Activated gamma-delta T cell (primary cell): ENCODE measurements at regions not wholly inside any gene's neighbourhood (a gene's known extent, or its start where the extent isn't known, plus 50 kb on each side); places are given as distances from the start of the nearest gene placed in this dataset.
"Not testable (repeated sequence)": the region's sequence is repeated elsewhere in the genome, so short reads cannot be mapped to it uniquely, and the experiment has no call there.

ENCODE experiments used
- DNase-seq: peaks from one replicate; lab custom pipeline; 2025; lab: John Stamatoyannopoulos, UW

GRCh38 chr5:123949807-123950340 lies 437.9 kb downstream of the CSNK1G3 start:
- DNase-seq = no peak

- no peak for DNase-seq
Observed at GRCh38 chr5:123949043-123949804, 437.2 kb downstream of the CSNK1G3 start.

GRCh38 chr5:123947797-123948196 lies 435.8 kb downstream of the CSNK1G3 start:
- no peak for DNase-seq

GRCh38 chr5:123945548-123945947 lies 433.6 kb downstream of the CSNK1G3 start:
- DNase-seq = no peak

- DNase-seq = no peak
Observed at GRCh38 chr5:123943151-123943550, 431.2 kb downstream of the CSNK1G3 start.

DNA sequence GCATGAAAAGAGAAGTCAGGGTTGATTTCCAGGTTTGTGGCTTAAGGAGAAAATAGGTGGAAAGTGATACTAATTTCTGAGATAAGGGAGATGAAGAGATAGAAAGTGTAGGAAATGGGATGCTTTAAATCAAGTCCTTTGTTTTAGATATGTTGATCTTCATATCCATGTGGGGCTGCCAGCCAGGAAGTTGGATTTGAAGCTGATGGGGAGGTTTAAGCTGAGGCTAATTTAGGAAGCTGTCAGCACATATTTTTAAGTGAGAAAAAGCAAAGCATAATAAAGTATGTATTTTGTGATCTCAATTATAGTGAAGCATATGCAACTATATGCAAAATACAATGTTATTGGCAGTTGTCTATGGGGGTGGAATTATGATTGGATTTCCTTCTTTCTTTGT lies 428.4 kb downstream of the CSNK1G3 start:
- no peak for DNase-seq

DNA sequence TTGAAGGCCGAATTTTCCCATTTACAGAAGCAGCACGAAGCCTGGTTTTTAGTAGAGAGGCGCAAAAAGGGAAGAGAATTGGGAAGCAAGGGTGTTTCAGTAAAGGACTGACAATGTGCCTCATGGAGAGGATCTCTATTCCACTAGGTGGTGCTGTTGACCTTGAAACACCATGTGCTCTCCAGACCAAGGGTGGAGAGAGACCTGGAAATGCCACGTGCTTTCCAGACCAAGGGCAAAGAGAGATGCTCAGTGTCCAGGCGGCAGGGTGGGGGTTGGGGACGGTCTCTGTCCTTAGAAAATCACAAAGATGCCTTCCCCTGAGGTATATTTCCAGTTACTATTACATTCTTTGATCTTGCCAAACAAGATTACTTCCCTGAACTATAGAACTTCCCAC lies 425.3 kb downstream of the CSNK1G3 start:
- DNase-seq = no peak

GRCh38 chr5:123936548-123936947 lies 424.6 kb downstream of the CSNK1G3 start:
- DNase-seq = no peak

- not testable (repeated sequence) for DNase-seq
Observed at GRCh38 chr5:123933812-123934211, 421.8 kb downstream of the CSNK1G3 start.

DNA sequence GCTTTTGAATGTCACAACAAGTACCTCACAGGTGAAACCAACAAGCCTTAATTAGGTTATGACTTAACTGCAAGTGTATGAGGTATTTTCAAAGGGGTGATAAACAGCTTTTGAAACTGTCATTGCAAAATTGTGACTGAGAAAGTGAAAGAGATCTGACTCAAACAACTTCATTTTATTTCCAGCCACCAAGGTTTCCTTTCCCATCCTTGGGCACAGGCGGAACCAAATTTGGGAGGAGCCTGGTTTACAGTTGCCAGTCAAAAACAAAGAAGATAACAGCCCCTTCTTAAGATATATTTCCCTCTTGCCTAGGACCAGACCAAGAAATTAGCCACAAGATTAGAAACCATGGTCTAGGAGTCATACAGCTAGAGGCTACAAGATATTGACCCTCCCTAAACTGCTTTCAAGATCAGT lies 417.1 kb downstream of the CSNK1G3 start:
- DNase-seq = no peak

GRCh38 chr5:123928401-123928800 lies 416.4 kb downstream of the CSNK1G3 start:
- DNase-seq = no peak

- DNase-seq = no peak
Observed at GRCh38 chr5:123921193-123921592, 409.2 kb downstream of the CSNK1G3 start.

DNA sequence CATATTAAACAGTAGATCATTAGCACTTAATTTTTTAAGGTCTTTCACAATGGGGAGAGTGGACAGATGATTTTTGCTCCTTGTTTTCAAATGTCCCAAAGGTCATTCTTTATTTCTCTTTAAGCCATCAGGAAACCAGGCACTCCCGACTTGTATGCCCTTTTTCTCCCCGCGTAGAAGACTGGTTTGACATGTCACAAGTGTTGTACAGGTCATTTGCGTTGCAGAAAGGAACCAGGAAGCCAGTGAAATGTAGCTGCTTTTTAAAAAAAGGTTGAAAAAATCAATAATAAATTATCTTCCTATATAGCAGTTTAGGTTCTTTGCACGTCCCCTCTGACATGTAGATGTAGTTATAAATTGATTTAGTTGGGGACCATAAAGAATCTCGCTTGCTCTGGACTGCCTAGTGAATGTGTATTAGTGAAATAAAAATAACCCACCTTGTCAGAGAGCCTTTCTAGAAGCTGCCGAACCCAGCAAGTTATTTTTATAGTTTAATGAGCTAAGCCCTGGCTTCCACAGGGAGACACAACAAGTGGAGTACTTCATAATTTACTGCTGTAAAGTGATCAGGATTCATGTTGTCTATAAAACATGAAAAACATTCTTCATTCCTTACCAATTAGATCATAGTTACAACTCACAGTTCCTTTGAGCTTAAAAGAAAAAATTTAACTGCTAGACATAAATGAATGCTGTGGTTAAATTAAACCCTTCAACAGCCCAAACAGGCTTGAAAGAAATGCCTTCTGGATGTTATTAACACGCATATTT lies 404.6 kb downstream of the CSNK1G3 start:
- no peak for DNase-seq

DNA sequence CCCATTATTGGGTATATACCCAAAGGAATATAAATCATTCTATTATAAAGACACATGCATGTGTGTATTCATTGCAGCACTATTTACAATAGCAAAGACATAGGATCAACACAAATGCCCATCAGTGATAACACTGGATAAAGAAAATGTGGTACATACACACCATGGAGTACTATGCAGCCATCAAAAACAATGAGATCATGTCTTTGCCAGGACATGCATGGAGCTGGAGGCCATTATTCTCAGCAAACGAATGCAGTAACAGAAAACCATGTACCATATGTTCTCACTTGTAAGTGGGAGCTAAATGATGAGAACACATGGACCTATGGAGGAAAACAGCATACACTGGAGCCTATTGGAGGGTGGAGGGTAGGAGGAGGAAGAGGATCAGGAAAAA lies 402.4 kb downstream of the CSNK1G3 start:
- no peak for DNase-seq

DNA sequence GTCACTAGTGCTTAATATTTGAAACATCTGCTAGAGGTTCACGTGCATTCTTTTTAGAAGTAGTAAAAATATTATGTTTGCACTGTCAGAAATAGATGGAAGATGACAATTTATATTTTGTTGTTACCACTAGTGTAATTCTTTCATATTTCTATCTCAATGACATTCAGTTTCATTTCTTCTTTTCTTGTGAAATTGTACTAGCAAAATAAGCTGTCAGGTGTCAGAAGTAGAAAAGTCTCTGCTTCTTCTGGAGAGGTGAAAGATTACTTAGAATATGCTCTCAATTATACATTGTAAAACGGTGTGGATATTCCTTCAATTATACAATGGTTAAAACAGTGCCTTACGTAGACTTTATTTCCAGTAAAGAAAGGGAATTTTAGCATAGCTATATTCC lies 395.4 kb downstream of the CSNK1G3 start:
- no peak for DNase-seq

DNA sequence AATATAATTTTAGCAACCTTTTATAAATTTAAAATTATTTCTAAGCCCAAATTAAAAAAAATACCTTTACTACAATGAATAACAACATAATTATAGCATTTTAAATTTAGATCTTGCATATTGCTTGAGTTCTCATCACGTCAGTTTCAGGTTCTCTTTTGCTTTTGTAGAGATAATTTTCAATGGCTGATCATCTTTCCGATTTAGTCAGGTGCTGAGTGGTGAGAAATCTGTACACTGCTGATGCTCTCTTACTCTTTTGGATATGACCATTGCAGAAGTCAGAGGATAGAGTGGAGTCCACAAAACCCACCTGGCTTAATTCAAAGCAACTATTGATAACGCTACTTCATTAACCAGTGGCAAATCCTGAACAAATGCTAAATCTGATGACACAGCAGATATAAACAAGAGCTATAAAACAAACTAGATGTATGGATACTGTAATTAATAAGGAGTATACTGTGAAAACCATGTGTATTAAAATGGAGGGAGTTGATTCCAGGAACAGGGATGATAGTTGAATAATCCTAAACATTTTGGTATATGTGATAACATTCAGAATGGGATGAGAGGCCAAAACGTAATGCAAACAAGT lies 394.8 kb downstream of the CSNK1G3 start:
- no peak for DNase-seq

GRCh38 chr5:123885081-123885480 lies 373.1 kb downstream of the CSNK1G3 start:
- no peak for DNase-seq

GRCh38 chr5:123882965-123883345 lies 371.0 kb downstream of the CSNK1G3 start:
- no peak for DNase-seq

DNA sequence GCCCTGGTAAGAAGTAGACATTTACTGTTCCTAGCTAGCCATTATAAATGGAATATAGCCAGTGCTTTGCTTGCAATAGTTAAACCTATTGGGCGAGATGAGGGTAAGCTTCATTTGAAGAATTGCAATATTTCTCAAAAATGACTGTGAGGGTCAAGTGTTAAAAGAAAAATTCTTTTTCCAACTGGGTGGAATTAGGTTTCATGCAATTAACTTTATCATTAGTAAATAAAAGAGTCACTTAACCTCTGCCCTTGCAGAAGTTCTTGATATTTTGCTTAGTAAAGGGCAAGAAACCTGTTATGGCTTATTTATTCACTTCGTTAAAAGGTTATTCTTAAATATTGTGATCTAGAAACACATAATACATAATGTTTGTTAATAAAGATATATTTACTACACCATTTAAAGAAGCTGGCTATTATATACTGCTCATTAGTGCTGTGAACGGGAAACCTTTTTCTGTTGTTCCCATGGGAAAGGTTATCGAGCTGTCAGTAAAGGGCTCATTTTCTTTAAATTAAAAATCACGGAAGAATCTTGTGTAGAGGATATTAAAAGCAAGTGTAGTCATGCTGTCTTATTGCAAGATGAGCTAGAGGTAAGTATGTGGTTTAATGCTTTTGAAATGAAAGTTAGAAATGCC lies 370.5 kb downstream of the CSNK1G3 start:
- no peak for DNase-seq

- no peak for DNase-seq
Observed at GRCh38 chr5:123881759-123882244, 369.8 kb downstream of the CSNK1G3 start.

DNA sequence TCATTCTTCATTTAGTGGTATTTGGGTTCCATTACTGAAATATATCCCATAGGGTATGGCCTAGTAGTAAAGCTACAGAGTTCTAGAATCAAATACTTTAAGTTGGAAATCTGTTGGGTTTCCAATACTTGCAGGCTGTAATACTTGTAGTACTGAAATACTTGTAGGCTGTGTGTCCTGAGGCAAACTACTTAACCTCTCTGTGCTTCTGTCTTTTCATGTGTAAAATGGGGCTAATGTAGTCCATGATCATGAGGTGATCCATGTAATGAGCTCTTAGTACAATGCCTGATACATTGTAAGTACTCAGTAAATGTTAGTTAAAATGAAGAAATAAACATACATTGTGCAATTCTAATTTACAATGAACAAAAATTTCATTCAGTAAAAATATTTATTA lies 368.9 kb downstream of the CSNK1G3 start:
- no peak for DNase-seq

- no peak for DNase-seq
Observed at GRCh38 chr5:123879071-123879470, 367.1 kb downstream of the CSNK1G3 start.
